Suprapubic skin (tissue), 4 donors: ENCODE measurements at regions not wholly inside any gene's neighbourhood (a gene's known extent, or its start where the extent isn't known, plus 50 kb on each side); places are given as distances from the start of the nearest gene placed in this dataset.
"Not testable (repeated sequence)": the region's sequence is repeated elsewhere in the genome, so short reads cannot be mapped to it uniquely, and the experiment has no call there.

Source experiments
- DNase-seq, 2 donors: peaks; one replicate each; pipeline ENCODE4 v3.0.0-alpha.2; 2019; ENCODE audit warnings: low spot score in 2 of 2
- H3K27ac ChIP-seq: fragments of 200-600 bp; sonication (generic); one replicate; pipeline ENCODE4 v1.5.1; 2019
- H3K27me3 ChIP-seq: fragments of 200-600 bp; sonication (generic); one replicate; pipeline ENCODE4 v1.5.1; 2019
- H3K36me3 ChIP-seq: fragments of 200-600 bp; sonication (generic); one replicate; pipeline ENCODE4 v1.5.1; 2019
- H3K4me1 ChIP-seq: fragments of 200-600 bp; sonication (generic); one replicate; pipeline ENCODE4 v1.5.1; 2019
- H3K4me3 ChIP-seq: fragments of 200-600 bp; sonication (generic); one replicate; pipeline ENCODE4 v1.5.1; 2019; ENCODE audit warnings: mild to moderate bottlenecking
- H3K9me3 ChIP-seq: fragments of 200-600 bp; sonication (generic); one replicate; pipeline ENCODE4 v1.5.1; 2019
- WGBS: methylation state at CpG from one replicate; pipeline ENCODE4 v1.1.5; 2018; 5-methylcytosine and 5-hydroxymethylcytosine counted together

DNA sequence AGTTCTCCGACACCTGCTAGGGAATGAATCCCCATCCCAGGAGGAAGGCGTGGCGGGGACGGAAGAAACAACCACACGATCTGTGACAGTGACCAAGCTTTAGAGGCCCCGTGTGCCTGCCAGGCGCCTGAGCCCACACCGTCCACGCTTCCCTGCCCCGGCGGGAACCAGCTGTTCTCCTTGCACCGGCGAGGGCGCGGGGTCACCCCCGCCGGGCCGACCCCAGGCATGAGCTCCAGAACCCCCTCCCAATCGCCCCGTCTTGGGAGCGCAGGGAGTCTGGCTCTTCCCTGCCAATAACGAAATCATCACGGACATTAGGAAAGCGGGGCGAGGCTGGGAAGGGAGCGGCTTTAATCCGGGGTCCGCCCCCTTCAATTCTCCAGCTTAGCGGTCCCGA is 133.3 kb downstream of the POTEG start:
- H3K9me3 ChIP-seq, H3K4me3 ChIP-seq, H3K36me3 ChIP-seq, H3K27me3 ChIP-seq, H3K27ac ChIP-seq, H3K4me1 ChIP-seq: not testable (repeated sequence)
- peak in 1 of 2 donors; percentile 48 for DNase-seq
- WGBS = no CpG with 5 or more reads among the region's 30 CpGs

DNA sequence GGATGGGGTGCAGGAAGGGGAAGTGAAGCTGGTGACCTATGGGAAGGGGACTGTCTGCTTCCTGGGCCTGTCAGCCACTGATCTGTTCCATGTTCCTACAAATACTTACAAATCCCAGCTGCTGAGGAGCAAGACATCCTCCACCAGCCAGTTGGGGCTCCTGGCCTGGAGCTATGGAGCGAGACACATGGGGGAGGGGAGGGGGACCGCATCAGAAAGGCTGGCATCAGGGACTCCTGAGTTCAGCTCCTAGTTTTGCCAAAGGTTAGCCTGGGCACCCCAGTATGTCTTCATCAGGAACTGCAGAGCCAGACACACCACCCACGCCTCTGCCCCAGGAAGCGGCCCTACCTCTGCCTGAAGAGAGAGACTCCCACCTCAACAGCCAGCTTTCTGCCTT is 130.3 kb downstream of the POTEG start:
- no CpG with 5 or more reads among the region's 4 CpGs for WGBS
- H3K36me3 ChIP-seq, H3K4me1 ChIP-seq, H3K27me3 ChIP-seq, H3K4me3 ChIP-seq, DNase-seq, H3K27ac ChIP-seq, H3K9me3 ChIP-seq: not testable (repeated sequence)

DNA sequence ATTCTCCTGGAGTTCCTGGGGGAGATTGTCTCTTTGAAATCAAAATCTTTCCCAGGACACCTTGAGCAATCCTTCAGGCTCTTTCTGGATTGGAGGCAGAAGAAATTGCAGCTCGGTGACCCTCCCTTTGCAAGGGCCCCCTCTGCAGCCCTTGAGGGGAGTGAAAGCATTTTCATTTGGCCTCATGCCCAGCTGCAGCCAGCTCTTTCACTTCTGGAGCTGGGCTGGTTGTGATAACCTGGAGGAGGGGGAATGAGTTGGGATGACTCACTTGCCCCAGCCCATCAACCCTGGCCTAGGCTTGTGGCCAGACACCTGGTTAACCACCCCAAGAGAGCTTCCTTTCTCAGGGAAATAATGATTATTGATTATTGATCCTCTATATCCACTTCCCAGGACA is 129.7 kb downstream of the POTEG start:
- not testable (repeated sequence) for H3K27ac ChIP-seq, H3K9me3 ChIP-seq, H3K27me3 ChIP-seq, DNase-seq, H3K4me3 ChIP-seq, H3K36me3 ChIP-seq, H3K4me1 ChIP-seq
- WGBS = no CpG with 5 or more reads among the region's 1 CpG

DNA sequence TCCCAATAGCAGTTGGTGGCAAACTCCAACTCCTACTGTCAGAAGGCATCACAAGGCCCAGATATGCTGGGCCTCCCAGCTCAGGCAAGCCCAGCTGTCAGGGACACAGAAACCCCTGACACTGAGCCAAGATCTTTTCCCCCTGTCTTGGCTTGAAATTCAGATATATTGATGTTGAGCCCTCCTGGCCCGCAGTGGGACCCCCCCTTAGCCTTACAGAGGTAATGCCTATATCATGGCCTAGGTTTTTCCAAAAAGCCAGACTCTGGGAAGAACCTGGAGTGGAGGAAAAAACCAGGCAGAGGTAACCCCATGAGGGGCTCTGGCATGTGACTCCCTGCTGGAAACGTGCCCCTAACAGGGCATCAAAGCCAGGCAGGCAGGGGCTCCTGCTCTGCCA is 129.2 kb downstream of the POTEG start:
- H3K27ac ChIP-seq, H3K4me1 ChIP-seq: not testable (repeated sequence)

DNA sequence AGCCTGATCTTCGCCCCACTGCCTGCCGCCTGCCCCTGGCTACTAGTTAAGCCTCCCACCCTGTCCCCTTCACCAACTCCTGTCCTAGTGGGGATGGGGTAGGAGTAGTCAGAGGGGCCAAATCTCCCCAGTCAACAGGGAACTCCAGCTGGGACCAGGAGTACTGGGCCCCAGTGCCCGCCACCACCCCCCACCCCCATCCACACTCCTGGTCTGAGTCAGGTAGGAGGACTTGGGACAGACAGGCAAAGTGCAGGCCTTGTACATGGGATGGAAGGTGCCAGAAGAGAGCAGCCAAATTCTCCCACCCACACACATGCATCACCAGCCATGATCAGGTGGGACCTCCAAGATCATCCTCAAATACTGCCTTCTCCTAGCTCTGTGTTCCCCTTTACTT is 128.4 kb downstream of the POTEG start:
- H3K9me3 ChIP-seq, H3K27ac ChIP-seq, H3K4me3 ChIP-seq, H3K4me1 ChIP-seq, H3K27me3 ChIP-seq, H3K36me3 ChIP-seq: not testable (repeated sequence)
- DNase-seq = peak in 1 of 2 donors; percentile 59
- no CpG with 5 or more reads among the region's 3 CpGs for WGBS

More for the DNA sequence above, 129.2 kb downstream of the POTEG start:
- H3K27me3 ChIP-seq, H3K9me3 ChIP-seq, H3K36me3 ChIP-seq, H3K4me3 ChIP-seq, DNase-seq: not testable (repeated sequence)
- no CpG with 5 or more reads among the region's 2 CpGs for WGBS

DNA sequence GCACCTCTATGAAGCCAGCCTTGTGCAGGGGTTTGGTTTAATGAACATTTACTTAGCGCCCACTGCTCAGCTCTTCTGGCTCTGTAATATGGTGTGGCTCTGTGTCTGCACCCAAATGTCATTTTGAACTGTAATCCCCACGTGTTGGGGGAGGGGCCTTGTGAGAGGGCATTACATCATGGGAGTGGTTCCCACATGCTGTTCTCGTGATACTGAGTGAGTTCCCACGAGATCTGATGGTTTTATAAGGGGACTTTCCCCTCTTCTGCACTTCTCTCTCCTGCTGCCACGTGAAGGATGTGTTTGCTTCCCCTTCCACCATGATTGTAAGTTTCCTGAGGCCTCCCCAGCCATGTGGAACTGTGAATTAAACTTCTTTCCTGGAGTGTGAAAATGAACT is 127.7 kb downstream of the POTEG start:
- not testable (repeated sequence) for H3K27ac ChIP-seq, H3K4me3 ChIP-seq, H3K9me3 ChIP-seq, DNase-seq, H3K27me3 ChIP-seq, H3K4me1 ChIP-seq, H3K36me3 ChIP-seq
- no CpG with 5 or more reads among the region's 5 CpGs for WGBS

DNA sequence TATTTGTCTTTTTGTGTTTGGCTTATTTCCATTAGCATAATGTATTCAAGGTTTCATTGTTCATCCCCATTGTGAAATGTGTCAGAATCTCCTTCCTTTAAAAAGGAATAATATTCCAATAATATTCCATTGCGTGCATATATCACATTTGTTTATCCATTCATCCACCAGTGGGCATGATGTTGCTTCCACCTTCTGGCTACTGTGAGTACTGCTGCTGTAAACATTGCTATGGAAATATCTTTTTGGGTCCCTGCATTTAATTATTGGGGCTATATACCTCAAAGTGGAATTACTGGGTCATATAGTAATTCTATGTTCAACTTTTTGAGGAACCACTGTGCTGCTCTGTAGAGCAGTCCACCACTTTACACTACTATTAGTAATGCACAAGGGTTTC is 123.1 kb downstream of the POTEG start:
- DNase-seq, H3K4me1 ChIP-seq, H3K27ac ChIP-seq, H3K4me3 ChIP-seq, H3K27me3 ChIP-seq, H3K9me3 ChIP-seq, H3K36me3 ChIP-seq: not testable (repeated sequence)
- WGBS = 13% methylated on average over 1 of the region's 1 CpG

DNA sequence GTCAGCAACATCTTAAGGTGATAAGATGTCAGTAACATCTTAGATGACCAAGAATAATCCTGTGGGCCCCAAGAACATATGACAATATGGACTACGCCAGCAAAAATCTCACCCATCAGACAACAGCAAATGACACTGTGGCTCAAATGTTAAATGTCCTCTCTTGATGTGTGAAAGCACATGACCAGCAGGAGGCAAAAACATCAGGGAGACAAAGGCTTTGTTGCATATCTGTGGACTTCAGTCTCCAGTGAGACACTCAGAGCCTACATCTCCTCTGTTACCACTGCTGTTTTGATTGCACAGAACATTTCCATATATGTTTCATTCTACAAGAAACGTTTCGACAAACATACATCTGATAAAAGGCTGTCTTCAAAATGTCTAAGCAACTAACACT is 103.5 kb downstream of the POTEG start:
- DNase-seq, H3K27me3 ChIP-seq: not testable (repeated sequence)
- WGBS = no CpG with 5 or more reads among the region's 3 CpGs

DNA sequence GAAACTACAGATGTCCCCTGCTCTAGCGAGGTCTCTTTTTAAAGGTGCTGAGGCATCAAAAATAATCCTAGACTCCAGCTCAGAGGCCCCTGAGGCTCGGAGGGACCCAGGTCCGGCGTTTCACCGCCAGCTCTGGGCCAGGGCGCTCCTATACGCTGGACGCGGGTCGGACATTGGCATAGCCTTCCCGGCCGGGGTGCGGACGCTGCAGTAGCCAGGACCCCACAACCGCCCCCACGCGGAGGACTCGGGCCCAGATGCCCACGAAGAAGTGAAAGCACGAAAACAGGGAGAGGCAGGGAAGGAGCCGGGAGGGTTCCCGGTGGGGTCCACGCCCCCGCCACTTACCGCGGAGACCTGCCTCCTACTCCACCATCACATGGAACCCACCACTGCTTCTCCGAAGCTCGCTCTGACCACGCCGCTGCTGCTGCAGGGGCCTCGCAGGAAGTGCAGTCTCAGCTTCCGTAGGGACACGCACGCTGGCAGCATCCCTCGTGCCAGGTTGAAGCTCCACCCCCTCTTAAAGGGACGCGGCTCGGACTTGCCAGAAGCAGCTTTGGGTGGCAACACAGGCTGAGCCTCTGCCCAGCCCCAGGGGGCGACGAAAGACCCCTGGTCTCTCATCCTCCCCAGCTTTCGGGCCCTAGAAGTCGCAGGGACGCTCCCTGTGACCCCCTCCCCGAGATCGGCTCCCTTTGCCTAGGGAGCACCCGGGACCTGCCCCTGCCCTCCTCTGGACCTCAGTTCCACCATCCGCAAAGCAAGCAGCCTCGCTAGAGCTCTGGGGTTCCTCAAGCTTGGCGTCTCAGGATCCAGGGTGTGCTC is 96.7 kb downstream of the POTEG start:
- H3K9me3 ChIP-seq, H3K27ac ChIP-seq, H3K4me1 ChIP-seq, H3K4me3 ChIP-seq, H3K27me3 ChIP-seq, DNase-seq, H3K36me3 ChIP-seq: not testable (repeated sequence)
- no CpG with 5 or more reads among the region's 49 CpGs for WGBS

More for the DNA sequence above, 103.5 kb downstream of the POTEG start:
- not testable (repeated sequence) for H3K36me3 ChIP-seq, H3K4me3 ChIP-seq, H3K4me1 ChIP-seq, H3K27ac ChIP-seq, H3K9me3 ChIP-seq

DNA sequence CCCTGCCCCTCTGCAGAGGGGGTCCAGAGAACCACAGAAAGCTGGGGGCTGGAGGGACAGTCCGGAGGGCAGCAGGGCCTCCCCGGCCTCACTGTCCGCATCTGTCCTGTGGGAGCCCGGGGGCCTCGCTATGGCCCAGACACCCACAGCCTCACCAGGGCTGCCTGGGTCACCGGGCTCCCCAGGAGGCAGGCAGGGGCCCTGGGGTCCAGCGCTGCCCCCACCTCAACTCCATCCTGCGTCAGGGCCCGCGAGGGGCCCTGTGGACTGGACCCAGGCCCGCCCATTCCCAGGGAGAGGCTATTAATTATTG is 96.1 kb downstream of the POTEG start:
- not testable (repeated sequence) for H3K4me1 ChIP-seq, H3K4me3 ChIP-seq, H3K27ac ChIP-seq, H3K9me3 ChIP-seq, H3K36me3 ChIP-seq, DNase-seq, H3K27me3 ChIP-seq
- WGBS = no CpG with 5 or more reads among the region's 11 CpGs

DNA sequence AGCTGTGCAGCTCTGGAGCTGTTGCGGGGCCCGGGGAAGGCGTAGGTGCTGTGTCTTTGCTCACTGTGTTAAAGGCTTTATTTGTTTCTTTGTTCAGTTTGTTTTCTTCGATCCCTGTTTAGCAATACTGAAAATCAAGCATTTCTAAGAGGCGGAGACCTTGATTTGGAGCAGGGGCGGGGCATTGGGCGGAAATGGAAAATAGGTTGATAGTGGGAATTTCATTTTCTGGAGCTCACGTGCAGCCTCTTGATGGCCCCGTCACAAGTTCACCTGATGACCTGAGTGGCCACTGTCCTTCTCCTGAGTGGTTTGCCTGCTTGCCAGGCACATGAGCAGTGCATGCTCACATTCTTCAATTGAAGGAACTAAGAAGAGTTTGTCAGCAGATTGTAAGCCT is 93.2 kb downstream of the POTEG start:
- WGBS = 59% methylated on average over 5 of the region's 9 CpGs
- not testable (repeated sequence) for H3K9me3 ChIP-seq, H3K4me1 ChIP-seq, H3K4me3 ChIP-seq, H3K36me3 ChIP-seq, H3K27ac ChIP-seq, H3K27me3 ChIP-seq
- peak in 1 of 2 donors; percentile 32 for DNase-seq

DNA sequence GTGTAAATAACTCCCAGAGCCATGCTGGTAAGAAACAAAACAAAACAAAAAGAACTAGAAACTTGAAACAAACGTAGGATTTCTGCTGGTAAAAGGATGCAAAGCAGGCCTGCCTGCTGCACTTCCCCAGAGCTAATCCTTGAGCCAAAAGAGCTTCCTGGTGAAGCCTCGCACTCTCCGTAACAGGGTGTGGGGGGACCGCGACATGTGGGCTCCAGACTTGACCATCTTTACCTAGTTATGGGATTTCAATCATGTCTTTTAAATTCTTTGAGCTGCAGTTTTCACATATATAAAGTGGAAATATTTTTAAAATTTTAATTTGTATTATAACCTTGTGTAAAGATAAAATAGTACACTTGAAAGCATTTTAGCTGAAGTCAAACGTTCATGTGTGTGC is 92.5 kb downstream of the POTEG start:
- WGBS = 86% methylated on average over 4 of the region's 6 CpGs
- not testable (repeated sequence) for H3K4me3 ChIP-seq, H3K27me3 ChIP-seq, H3K9me3 ChIP-seq, H3K4me1 ChIP-seq, H3K27ac ChIP-seq, DNase-seq, H3K36me3 ChIP-seq

DNA sequence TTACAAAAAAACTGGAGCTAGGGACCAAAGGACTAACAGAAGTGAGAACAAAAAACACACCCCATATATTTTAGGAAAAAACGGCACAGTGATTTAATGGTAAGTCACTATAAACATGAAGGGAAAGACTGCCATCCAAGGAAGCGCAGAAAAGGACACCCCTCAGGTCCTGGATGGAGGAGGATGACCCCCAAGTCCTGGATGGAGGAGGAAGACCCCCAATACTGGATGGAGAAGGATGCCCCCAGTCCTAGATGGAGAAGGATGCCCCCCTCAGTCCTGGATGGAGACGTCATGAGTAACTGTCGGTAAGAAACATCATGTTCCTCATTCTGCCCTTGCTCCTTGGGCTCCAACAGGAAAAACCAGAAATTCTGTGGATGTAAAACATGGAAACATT is 89.9 kb downstream of the POTEG start:
- not testable (repeated sequence) for H3K4me3 ChIP-seq, H3K27me3 ChIP-seq, H3K27ac ChIP-seq, DNase-seq, H3K4me1 ChIP-seq, H3K36me3 ChIP-seq, H3K9me3 ChIP-seq
- 66% methylated on average over 4 of the region's 4 CpGs for WGBS

DNA sequence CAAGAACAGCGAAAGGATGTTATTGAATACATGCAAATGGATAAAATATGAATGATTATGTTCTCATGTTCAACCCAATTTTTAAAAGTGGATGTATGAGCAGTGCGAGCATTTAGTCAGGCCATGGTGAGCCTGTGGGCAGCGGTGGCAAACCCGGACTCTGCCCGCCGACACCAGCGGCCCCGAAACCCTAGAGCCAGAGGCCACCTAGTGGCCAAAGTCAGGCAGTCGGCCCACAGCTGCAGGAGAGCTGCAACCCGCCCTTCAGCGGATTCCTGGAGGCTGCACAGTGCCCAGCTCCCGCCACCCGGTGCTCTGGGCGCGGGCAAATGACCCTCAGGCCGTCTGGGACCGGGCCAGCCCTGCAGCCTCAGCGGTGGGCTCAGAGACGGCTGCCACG is 89.5 kb downstream of the POTEG start:
- DNase-seq, H3K27me3 ChIP-seq, H3K36me3 ChIP-seq, H3K4me1 ChIP-seq, H3K4me3 ChIP-seq, H3K27ac ChIP-seq, H3K9me3 ChIP-seq: not testable (repeated sequence)
- WGBS = 49% methylated on average over 3 of the region's 20 CpGs

DNA sequence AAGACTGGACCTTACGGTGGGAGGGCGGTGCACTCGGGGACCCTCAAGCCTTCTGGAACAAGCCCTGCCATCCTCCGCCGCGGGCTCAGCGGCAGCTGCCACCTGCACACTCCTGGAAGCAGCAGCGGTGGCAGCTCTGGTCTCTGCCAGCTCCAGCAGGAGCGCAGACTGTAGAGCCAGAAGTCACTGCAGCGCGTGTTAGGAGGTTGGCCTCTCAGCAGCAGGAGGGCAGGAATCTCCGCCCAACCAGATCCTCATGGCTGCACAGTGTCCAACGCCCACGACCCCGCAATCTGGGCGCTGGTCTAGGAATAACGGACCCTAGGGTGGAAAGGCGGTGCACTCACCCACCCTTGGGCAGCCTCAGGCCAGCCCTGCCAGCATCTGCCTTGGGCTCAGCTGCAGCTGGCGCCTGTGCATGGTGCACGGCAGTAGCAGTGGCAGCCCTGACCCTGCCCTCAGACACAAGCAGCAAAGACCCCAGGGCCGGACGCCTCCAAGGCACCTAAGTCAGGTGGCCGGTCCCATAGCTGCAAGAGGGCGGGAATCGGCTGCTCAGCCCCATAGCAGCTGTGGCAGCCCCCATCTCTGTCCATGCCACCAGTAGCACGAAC is 88.7 kb downstream of the POTEG start:
- H3K4me3 ChIP-seq, H3K27ac ChIP-seq, DNase-seq, H3K27me3 ChIP-seq, H3K36me3 ChIP-seq, H3K4me1 ChIP-seq, H3K9me3 ChIP-seq: not testable (repeated sequence)
- no CpG with 5 or more reads among the region's 26 CpGs for WGBS
